A673 (cell line): ENCODE measurements at regions not wholly inside any gene's neighbourhood (a gene's known extent, or its start where the extent isn't known, plus 50 kb on each side); places are given as distances from the start of the nearest gene placed in this dataset.

Source experiments
- BruUV-seq: library from RNA; stranded (reverse); fragments of 400-500 nt; replicated peaks from 2 replicates; lab custom pipeline; 2021; lab: Mats Ljungman, UMichigan
- CTCF ChIA-PET: fragments of 300-600 bp; sonication (Branson Sonifier 250); formaldehyde crosslinking; loops from one replicate; lab custom pipeline; 2022; ENCODE audit warnings: antibody characterized with exemption; lab: Charles Lee
- POLR2A ChIA-PET: fragments of 300-600 bp; sonication (Branson Sonifier 250); formaldehyde crosslinking; loops from one replicate; lab custom pipeline; 2022; ENCODE audit warnings: antibody characterized with exemption; ENCODE audit not compliant: low non-redundant PET; lab: Charles Lee
- DNase-seq: peaks from one replicate; pipeline ENCODE4 v3.0.0-alpha.2; 2015; ENCODE audit warnings: low spot score
- H3K27ac ChIP-seq: fragments of 200-600 bp; sonication (generic); 2 replicates; pipeline ENCODE4 v1.5.1; 2016; ENCODE audit warnings: mixed run types, low read depth, mild to moderate bottlenecking, mixed read lengths, antibody characterized with exemption, low read length; ENCODE audit not compliant: poor library complexity, severe bottlenecking
- H3K27me3 ChIP-seq: fragments of 200-600 bp; sonication (generic); replicated peaks from 2 replicates; pipeline ENCODE4 v1.6.1; 2017; ENCODE audit warnings: mixed run types, low read depth, mild to moderate bottlenecking, mixed read lengths, antibody characterized with exemption, low read length; ENCODE audit not compliant: insufficient read depth, poor library complexity
- H3K36me3 ChIP-seq: fragments of 200-600 bp; sonication (generic); 2 replicates; pipeline ENCODE4 v1.6.1; 2016; ENCODE audit warnings: mixed run types, mild to moderate bottlenecking, mixed read lengths, antibody characterized with exemption, low read length; ENCODE audit not compliant: insufficient read depth, poor library complexity, severe bottlenecking
- H3K4me1 ChIP-seq: fragments of 200-600 bp; sonication (generic); 2 replicates; pipeline ENCODE4 v1.6.1; 2017; ENCODE audit warnings: mixed run types, mild to moderate bottlenecking, mixed read lengths, antibody characterized with exemption, low read length; ENCODE audit not compliant: insufficient read depth, poor library complexity, severe bottlenecking
- H3K4me3 ChIP-seq: fragments of 200-600 bp; sonication (generic); 2 replicates; pipeline ENCODE4 v1.5.1; 2016; ENCODE audit warnings: low read depth, mixed run types, mild to moderate bottlenecking, mixed read lengths, low read length; ENCODE audit not compliant: poor library complexity, severe bottlenecking
- H3K9me3 ChIP-seq: fragments of 200-600 bp; sonication (generic); 2 replicates; pipeline ENCODE4 v1.6.1; 2016; ENCODE audit warnings: mixed run types, low read depth, mild to moderate bottlenecking, mixed read lengths, antibody characterized with exemption, low read length; ENCODE audit not compliant: poor library complexity, severe bottlenecking
- CTCF ChIP-seq: fragments of 300-800, 200-600 bp; sonication (generic); conservative IDR thresholded peaks from 2 replicates; pipeline ENCODE4 v1.5.1; 2017; ENCODE audit warnings: low read depth, mild to moderate bottlenecking, antibody characterized with exemption, low read length, moderate library complexity, mixed read lengths
- EZH2 ChIP-seq: fragments of 200-600 bp; sonication (generic); IDR thresholded peaks from 2 replicates; pipeline ENCODE4 v1.6.1; 2017; ENCODE audit warnings: borderline replicate concordance, low read depth, mild to moderate bottlenecking, mixed read lengths, antibody characterized with exemption, low read length; ENCODE audit not compliant: poor library complexity, severe bottlenecking
- intact Hi-C: fragments of 100-400 bp; cut with micrococcal nuclease; formaldehyde crosslinking; loops from one replicate; pipeline ENCODE4 v1.10.0; 2022; ENCODE audit not compliant: unreplicated experiment

- H3K27ac ChIP-seq, result no peak overlapping the region
- CTCF ChIA-PET, result no interaction called here
Observed at GRCh38 chr1:208510192-208510952, 266.2 kb upstream of the PLXNA2 start.

GRCh38 chr1:208511242-208511860, 267.2 kb upstream of the PLXNA2 start:
- H3K4me1 ChIP-seq, result no peaks in the 10 kb centered on the region
- intact Hi-C loops, result no loop called here
- no TSS peak for BruUV-seq
- H3K4me3 ChIP-seq, result no peak overlapping the region
- DNase-seq, result no peak
- no peaks in the 10 kb centered on the region for H3K36me3 ChIP-seq
- TF ChIP-seq EZH2, result no peak
- TF ChIP-seq CTCF, result no peak
- ChIA-PET POLR2A (no interaction called here), CTCF (no interaction called here)
- no peaks in the 10 kb centered on the region for H3K9me3 ChIP-seq
- no peaks in the 10 kb centered on the region for H3K27me3 ChIP-seq
- no peak overlapping the region for H3K27ac ChIP-seq

More at GRCh38 chr1:208510192-208510952, 266.2 kb upstream of the PLXNA2 start:
- no peaks in the 10 kb centered on the region for H3K36me3 ChIP-seq
- BruUV-seq, result no TSS peak
- intact Hi-C loops, result no loop called here
- H3K27me3 ChIP-seq, result no peaks in the 10 kb centered on the region
- no peaks in the 10 kb centered on the region for H3K4me1 ChIP-seq
- POLR2A ChIA-PET, result no interaction called here
- H3K4me3 ChIP-seq, result no peak overlapping the region
- DNase-seq, result no peak
- TF ChIP-seq CTCF (no peak), EZH2 (no peak)
- H3K9me3 ChIP-seq, result no peaks in the 10 kb centered on the region

- ChIA-PET POLR2A (no interaction called here), CTCF (no interaction called here)
- Histone ChIP-seq H3K4me3 (no peak overlapping the region), H3K36me3 (no peaks in the 10 kb centered on the region), H3K9me3 (no peaks in the 10 kb centered on the region), H3K4me1 (no peaks in the 10 kb centered on the region), H3K27ac (no peak overlapping the region), H3K27me3 (no peaks in the 10 kb centered on the region)
- BruUV-seq, result no TSS peak
- intact Hi-C loops, result no loop called here
- TF ChIP-seq CTCF, result no peak
- DNase-seq, result no peak
Observed at GRCh38 chr1:208513799-208514198, 269.6 kb upstream of the PLXNA2 start.
